Epithelial cell of prostate (primary cell): ENCODE measurements at regions not wholly inside any gene's neighbourhood (a gene's known extent, or its start where the extent isn't known, plus 50 kb on each side); places are given as distances from the start of the nearest gene placed in this dataset.

Experiments
- DNase-seq: peaks from one replicate; pipeline ENCODE4 v3.0.0-alpha.2; 2011; ENCODE audit warnings: low read depth, low spot score
- H3K27ac ChIP-seq: fragments of 450-650 bp; 2 replicates; pipeline ENCODE4 v1.5.1; 2017; ENCODE audit warnings: mild to moderate bottlenecking

DNA sequence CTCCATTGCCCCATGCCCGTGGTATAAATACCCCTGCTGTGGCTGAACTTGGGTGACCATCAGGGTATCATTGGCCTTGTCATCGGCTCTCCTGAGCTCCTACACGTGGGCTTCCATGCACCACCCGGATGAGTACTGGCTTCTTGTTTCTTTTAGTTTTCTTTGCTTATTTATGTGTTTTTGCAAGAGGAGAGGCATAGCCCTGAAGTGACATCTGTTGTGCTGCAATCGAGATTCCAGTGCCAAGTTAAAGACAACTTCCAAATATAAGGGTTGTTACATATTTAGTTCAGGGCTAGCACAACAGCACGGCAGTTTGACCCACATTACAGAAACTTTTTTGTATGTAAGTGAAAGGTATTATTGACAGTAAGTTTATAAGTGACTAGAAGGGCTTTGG, 1087.1 kb downstream of the TBC1D22A start:
- H3K27ac ChIP-seq = no peak overlapping the region
- DNase-seq = no peak

GRCh38 chr22:47848184-47848920, 1085.9 kb downstream of the TBC1D22A start:
- no peak for DNase-seq

DNA sequence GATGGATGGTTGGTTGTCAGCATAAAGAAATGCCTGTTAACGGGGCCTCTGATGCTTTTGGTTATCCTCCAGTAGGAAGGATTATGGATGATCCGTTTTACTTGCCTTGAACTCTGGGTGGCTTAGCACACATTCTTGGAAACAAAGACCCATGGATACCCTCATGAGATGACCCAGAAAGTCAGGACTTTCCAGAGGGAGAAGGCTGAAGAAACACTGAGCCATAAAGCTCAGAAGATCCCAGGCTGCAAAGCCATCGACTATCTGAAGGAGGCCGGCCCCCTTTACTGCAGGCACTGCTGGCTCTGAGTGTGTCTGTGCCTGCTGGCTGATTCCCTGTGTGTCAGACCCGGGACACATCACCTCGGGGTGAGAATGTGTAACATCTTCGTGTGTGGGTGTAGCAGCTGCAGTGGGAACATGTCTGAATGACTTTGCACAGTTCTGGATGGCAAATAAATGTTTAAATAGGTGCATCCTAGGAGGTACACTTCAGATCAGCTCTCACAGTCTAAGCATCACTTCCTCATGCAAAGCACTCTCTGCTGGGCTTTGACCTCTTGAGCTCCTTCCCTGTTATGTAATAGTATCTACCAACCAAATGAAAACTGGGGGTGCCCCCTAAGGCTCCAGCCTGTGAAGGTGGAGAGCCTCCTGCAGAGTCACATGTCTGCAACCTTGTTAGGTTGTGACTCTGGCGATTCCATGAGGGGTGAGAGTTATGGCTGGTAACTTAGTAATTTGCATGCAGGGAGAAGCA, 1084.9 kb downstream of the TBC1D22A start:
- no peak for DNase-seq
- no peak overlapping the region for H3K27ac ChIP-seq

More at GRCh38 chr22:47848184-47848920, 1085.9 kb downstream of the TBC1D22A start:
- no peak overlapping the region for H3K27ac ChIP-seq

DNA sequence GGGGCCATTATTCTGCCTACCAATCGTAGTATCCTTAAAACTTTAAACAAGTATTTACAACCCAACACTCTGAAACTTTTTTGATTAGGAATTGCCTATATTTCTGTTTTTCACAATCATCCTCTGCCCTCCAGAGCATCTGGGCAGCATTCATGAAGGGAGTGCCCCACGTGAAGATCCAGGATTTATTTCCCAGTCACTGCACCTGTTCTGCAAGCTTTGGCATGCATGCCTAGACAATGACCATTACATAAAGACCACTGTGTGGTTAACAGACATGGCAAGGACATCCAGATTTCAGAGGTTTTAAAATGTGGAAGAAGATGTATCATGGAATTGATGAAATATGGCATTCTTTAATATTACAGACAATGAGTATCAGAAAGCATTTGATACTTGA, 1083.8 kb downstream of the TBC1D22A start:
- DNase-seq = no peak
- H3K27ac ChIP-seq = no peak overlapping the region

DNA sequence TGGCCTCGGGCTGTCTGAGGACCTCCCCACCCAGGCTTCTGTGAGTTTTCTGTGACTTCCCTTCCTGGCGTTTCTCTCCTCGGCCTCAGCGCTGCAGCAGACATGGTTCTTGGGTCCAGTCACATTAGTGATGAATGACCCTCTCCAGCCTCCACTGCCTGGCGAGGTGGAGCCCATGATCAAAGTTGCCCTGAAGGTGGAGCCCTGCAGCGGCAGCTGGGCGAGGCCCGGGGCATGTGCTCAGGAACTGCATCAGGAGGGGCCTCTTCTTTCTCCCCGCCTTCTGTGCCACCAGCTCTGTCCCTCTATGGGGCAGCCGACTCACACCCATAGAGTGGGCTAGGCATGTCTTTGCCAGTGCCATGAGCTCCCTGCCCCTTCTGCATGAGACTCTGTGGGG, 1079.7 kb downstream of the TBC1D22A start:
- no peak overlapping the region for H3K27ac ChIP-seq
- no peak for DNase-seq

DNA sequence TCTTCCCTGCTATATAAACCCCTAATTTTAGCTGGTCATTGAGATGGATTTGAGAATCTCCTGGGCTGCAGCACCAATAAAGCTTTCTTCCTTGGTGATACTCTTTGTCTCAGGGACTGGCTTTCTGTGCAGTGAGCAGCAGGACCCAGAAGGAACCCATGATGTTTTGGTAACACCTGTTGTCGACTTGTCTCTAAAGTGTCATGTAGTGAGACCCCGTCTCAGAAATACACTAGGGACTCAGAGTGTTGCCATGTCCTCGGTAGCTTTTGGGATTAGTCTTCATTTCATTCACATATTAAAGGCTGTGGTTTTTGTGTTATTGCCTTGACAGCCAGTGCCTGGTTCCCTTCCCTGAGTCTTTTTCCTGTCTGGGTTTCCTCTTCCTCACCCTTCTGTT, 1078.7 kb downstream of the TBC1D22A start:
- DNase-seq = no peak

GRCh38 chr22:47839595-47840227, 1077.3 kb downstream of the TBC1D22A start:
- H3K27ac ChIP-seq = no peak overlapping the region
- no peak for DNase-seq

More for the DNA sequence above, 1078.7 kb downstream of the TBC1D22A start:
- no peak overlapping the region for H3K27ac ChIP-seq

- no peak for DNase-seq
- H3K27ac ChIP-seq = no peak overlapping the region
Measured at GRCh38 chr22:47837703-47838102, 1075.3 kb downstream of the TBC1D22A start.

DNA sequence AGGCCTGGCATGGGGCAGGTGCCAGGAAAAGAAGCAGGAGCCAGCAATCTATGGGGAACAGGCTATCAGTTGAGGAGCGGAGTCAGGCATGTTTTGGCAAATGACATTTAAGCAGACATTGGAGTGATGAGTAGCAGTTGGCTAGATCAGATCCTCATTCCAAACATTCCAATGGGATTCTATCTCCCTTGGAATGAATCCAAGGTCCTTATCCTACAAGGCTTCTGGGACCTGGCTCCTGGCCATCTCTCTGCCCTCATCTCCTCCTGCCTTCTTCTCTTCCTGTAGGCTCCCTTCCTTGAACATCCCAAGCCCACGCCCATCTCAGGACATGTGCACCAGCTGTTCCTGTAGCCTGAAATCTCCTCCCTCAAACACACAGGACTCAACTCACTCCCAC, 1074.5 kb downstream of the TBC1D22A start:
- H3K27ac ChIP-seq = no peak overlapping the region

GRCh38 chr22:47835726-47836125, 1073.3 kb downstream of the TBC1D22A start:
- no peak overlapping the region for H3K27ac ChIP-seq
- DNase-seq = peak; percentile 81

More for the DNA sequence above, 1074.5 kb downstream of the TBC1D22A start:
- no peak for DNase-seq

GRCh38 chr22:47826016-47826415, 1063.6 kb downstream of the TBC1D22A start:
- H3K27ac ChIP-seq = no peak overlapping the region
- DNase-seq = no peak

- no peak overlapping the region for H3K27ac ChIP-seq
- no peak for DNase-seq
Measured at GRCh38 chr22:47822422-47822821, 1060.0 kb downstream of the TBC1D22A start.

GRCh38 chr22:47818496-47818895, 1056.0 kb downstream of the TBC1D22A start:
- DNase-seq = no peak
- no peak overlapping the region for H3K27ac ChIP-seq

DNA sequence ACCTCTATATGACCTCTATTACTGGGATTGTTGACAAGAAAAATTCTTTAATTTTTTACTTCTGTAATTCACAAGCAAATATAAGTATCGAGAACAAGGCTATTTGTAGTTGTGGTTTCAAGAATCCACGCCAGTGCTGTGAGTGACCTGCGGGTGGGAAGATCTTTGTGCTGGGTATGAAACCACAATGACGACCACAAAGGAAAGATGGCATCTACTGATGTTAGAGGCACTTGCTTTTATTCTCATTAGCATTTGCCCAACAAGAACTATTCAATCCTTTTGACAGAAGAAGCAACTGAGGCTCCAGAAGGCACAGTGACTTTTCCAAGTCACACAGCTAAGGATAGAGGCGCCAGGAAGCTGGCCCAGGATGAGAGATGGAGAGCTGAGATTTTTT, 1054.9 kb downstream of the TBC1D22A start:
- DNase-seq = no peak
- no peak overlapping the region for H3K27ac ChIP-seq

DNA sequence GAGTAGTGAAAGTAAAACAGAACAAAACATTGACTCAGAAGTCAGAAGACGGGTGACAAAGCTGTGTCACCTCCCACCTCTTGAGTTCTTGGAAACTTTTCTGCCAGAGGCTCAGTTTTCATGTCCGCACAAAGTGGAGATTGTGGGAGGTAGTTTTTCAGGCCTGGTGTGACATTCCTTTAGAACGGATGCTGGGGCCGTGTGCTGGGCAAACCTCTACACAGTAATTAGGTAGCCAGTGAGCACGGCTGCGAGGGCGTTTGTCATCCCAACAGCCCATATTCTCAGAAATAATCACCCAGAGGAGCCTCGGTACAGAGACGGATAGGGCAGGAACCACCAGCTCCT, 1054.4 kb downstream of the TBC1D22A start:
- no peak for DNase-seq
- no peak overlapping the region for H3K27ac ChIP-seq

GRCh38 chr22:47816121-47816862, 1053.8 kb downstream of the TBC1D22A start:
- DNase-seq = no peak
- no peak overlapping the region for H3K27ac ChIP-seq

GRCh38 chr22:47814474-47814873, 1052.0 kb downstream of the TBC1D22A start:
- no peak for DNase-seq
- no peak overlapping the region for H3K27ac ChIP-seq

- no peak overlapping the region for H3K27ac ChIP-seq
- no peak for DNase-seq
Measured at GRCh38 chr22:47813661-47814060, 1051.2 kb downstream of the TBC1D22A start.

DNA sequence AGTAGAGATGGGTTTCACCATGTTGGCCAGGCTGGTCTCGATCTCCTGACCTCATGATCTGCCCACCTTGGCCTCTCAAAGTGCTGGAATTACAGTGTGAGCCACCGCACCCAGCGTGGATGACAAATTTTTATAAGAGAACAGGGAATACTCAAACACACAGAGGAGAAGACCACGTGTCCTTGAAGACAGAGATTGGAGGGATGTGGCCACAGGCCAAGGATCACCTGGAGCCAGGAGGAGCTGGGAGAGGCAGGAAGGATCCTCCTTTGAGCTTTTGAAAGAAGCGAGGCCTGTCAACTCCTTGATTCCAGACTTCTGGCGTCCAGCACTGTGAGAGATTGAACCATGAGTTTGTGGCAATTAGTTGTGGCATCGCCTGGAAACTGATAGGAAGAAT, 1049.5 kb downstream of the TBC1D22A start:
- no peak for DNase-seq
- H3K27ac ChIP-seq = no peak overlapping the region
